H9 (cell line): ENCODE measurements at regions not wholly inside any gene's neighbourhood (a gene's known extent, or its start where the extent isn't known, plus 50 kb on each side); places are given as distances from the start of the nearest gene placed in this dataset.

ENCODE experiments used
- DNase-seq: peaks from one replicate; pipeline ENCODE4 v3.0.0-alpha.2; 2017
- H2AFZ ChIP-seq: one replicate; pipeline ENCODE4 v1.6.1; 2013; ENCODE audit warnings: mild to moderate bottlenecking, low read length, control low read depth, moderate library complexity
- H2AK5ac ChIP-seq: 2 replicates; pipeline ENCODE4 v1.6.1; 2013; ENCODE audit warnings: low read length, control low read depth, mixed read lengths; ENCODE audit not compliant: insufficient read length
- H2BK120ac ChIP-seq: one replicate; pipeline ENCODE4 v1.6.1; 2013; ENCODE audit warnings: low read depth, mild to moderate bottlenecking, low read length, control low read depth, inconsistent platforms; ENCODE audit not compliant: poor library complexity, severe bottlenecking
- H2BK12ac ChIP-seq: 2 replicates; pipeline ENCODE4 v1.6.1; 2013; ENCODE audit warnings: low read length, control low read depth, mixed read lengths, low read depth; ENCODE audit not compliant: insufficient read length
- H2BK15ac ChIP-seq: 2 replicates; pipeline ENCODE4 v1.6.1; 2013; ENCODE audit warnings: low read depth, low read length, control low read depth
- H2BK20ac ChIP-seq: one replicate; pipeline ENCODE4 v1.6.1; 2013; ENCODE audit warnings: low read depth, mild to moderate bottlenecking, low read length, control low read depth, inconsistent platforms; ENCODE audit not compliant: poor library complexity, severe bottlenecking
- H2BK5ac ChIP-seq: 2 replicates; pipeline ENCODE4 v1.6.1; 2013; ENCODE audit warnings: low read length, control low read depth, mixed read lengths; ENCODE audit not compliant: insufficient read length
- H3K14ac ChIP-seq: 2 replicates; pipeline ENCODE4 v1.6.1; 2013; ENCODE audit warnings: low read length, control low read depth; ENCODE audit not compliant: insufficient read depth
- H3K18ac ChIP-seq: 2 replicates; pipeline ENCODE4 v1.6.1; 2013; ENCODE audit warnings: low read depth, mild to moderate bottlenecking, mixed read lengths, low read length, control low read depth; ENCODE audit not compliant: insufficient read length
- H3K23ac ChIP-seq: 2 replicates; pipeline ENCODE4 v1.6.1; 2013; ENCODE audit warnings: low read length, control low read depth, mixed read lengths, low read depth; ENCODE audit not compliant: insufficient read length
- H3K23me2 ChIP-seq: 2 replicates; pipeline ENCODE4 v1.6.1; 2013; ENCODE audit warnings: low read depth, mild to moderate bottlenecking, mixed read lengths, low read length, control low read depth; ENCODE audit not compliant: insufficient read length, poor library complexity, severe bottlenecking
- H3K27ac ChIP-seq: 2 replicates; pipeline ENCODE4 v1.5.1; 2013; ENCODE audit warnings: low read length, control low read depth, mixed read lengths, low read depth; ENCODE audit not compliant: insufficient read length
- H3K27me3 ChIP-seq: 2 replicates; pipeline ENCODE4 v1.6.1; 2013; ENCODE audit warnings: low read length, control low read depth, inconsistent platforms; ENCODE audit not compliant: insufficient read depth
- H3K4ac ChIP-seq: 2 replicates; pipeline ENCODE4 v1.6.1; 2013; ENCODE audit warnings: low read depth, mild to moderate bottlenecking, control low read depth, inconsistent platforms, low read length, moderate library complexity
- H3K4me1 ChIP-seq: 2 replicates; pipeline ENCODE4 v1.6.1; 2013; ENCODE audit warnings: low read length, control low read depth, inconsistent platforms; ENCODE audit not compliant: insufficient read depth
- H3K4me2 ChIP-seq: 2 replicates; pipeline ENCODE4 v1.6.1; 2013; ENCODE audit warnings: low read length, control low read depth, mixed read lengths; ENCODE audit not compliant: insufficient read length, insufficient read depth
- H3K56ac ChIP-seq: 2 replicates; pipeline ENCODE4 v1.6.1; 2013; ENCODE audit warnings: low read depth, mild to moderate bottlenecking, mixed read lengths, low read length, control low read depth; ENCODE audit not compliant: insufficient read length
- H3K79me1 ChIP-seq: 2 replicates; pipeline ENCODE4 v1.6.1; 2013; ENCODE audit warnings: low read depth, mild to moderate bottlenecking, moderate library complexity, low read length, control low read depth, inconsistent platforms; ENCODE audit not compliant: insufficient read depth, poor library complexity, severe bottlenecking
- H3K79me2 ChIP-seq: 2 replicates; pipeline ENCODE4 v1.6.1; 2013; ENCODE audit warnings: low read length, control low read depth, inconsistent platforms; ENCODE audit not compliant: insufficient read depth
- H3K9ac ChIP-seq: 2 replicates; pipeline ENCODE4 v1.6.1; 2013; ENCODE audit warnings: low read length, control low read depth, mixed read lengths; ENCODE audit not compliant: insufficient read length; ENCODE audit errors: extremely low read depth
- H3K9me3 ChIP-seq: one replicate; pipeline ENCODE4 v1.6.1; 2013; ENCODE audit warnings: low read depth, low read length, inconsistent platforms; ENCODE audit not compliant: control insufficient read depth
- H3T11ph ChIP-seq: one replicate; pipeline ENCODE4 v1.6.1; 2013; ENCODE audit warnings: mild to moderate bottlenecking, low read length, control low read depth, inconsistent platforms
- H4K20me1 ChIP-seq: one replicate; pipeline ENCODE4 v1.6.1; 2013; ENCODE audit not compliant: control insufficient read depth, insufficient read length, insufficient read depth
- H4K5ac ChIP-seq: 2 replicates; pipeline ENCODE4 v1.6.1; 2013; ENCODE audit warnings: low read depth, mild to moderate bottlenecking, mixed read lengths, low read length, control low read depth; ENCODE audit not compliant: insufficient read length
- H4K8ac ChIP-seq: replicated peaks from 2 replicates; pipeline ENCODE4 v1.6.1; 2013; ENCODE audit warnings: low read length, control low read depth, mixed read lengths, low read depth; ENCODE audit not compliant: insufficient read length
- H4K91ac ChIP-seq: 2 replicates; pipeline ENCODE4 v1.6.1; 2013; ENCODE audit warnings: low read depth, mild to moderate bottlenecking, moderate library complexity, mixed read lengths, low read length, control low read depth; ENCODE audit not compliant: insufficient read length
- H3K27ac Mint-ChIP-seq, 3 experiments: 2 replicates in 2 of 3; 3 replicates in 1 of 3; pipeline ENCODE4 v1.8.0; 2020 to 2021; ENCODE audit warnings: mixed read lengths in 3 of 3, mild to moderate bottlenecking in 1 of 3, moderate library complexity in 1 of 3
- H3K27me3 Mint-ChIP-seq: 2 replicates; pipeline ENCODE4 v1.8.0; 2021; ENCODE audit warnings: low read depth, mild to moderate bottlenecking, moderate library complexity, mixed read lengths
- H3K36me3 Mint-ChIP-seq, 3 experiments: 2 replicates in 2 of 3; 3 replicates in 1 of 3; pipeline ENCODE4 v1.8.0; 2020 to 2021; ENCODE audit warnings: low read depth in 3 of 3, mixed read lengths in 3 of 3; ENCODE audit not compliant: insufficient read depth in 1 of 3
- H3K4me1 Mint-ChIP-seq, 2 experiments: 2 replicates each; pipeline ENCODE4 v1.8.0; 2020; ENCODE audit warnings: mixed read lengths in 2 of 2
- H3K4me3 Mint-ChIP-seq, 2 experiments: 2 replicates in 1 of 2; 3 replicates in 1 of 2; pipeline ENCODE4 v1.8.0; 2020 to 2021; ENCODE audit warnings: mild to moderate bottlenecking in 2 of 2, mixed read lengths in 2 of 2, moderate library complexity in 1 of 2
- H3K9me3 Mint-ChIP-seq, 2 experiments: 2 replicates in 1 of 2; 3 replicates in 1 of 2; pipeline ENCODE4 v1.8.0; 2020; ENCODE audit warnings: mild to moderate bottlenecking in 2 of 2, mixed read lengths in 2 of 2, moderate library complexity in 1 of 2
- WGBS: extraction: QIAGEN DNeasy Blood & Tissue Kit; methylation state at CpG from one replicate; pipeline ENCODE4 v1.1.7; 2013; ENCODE audit warnings: missing lambda C conversion rate, low lambda C conversion rate, mixed read lengths; ENCODE audit not compliant: insufficient read length; ENCODE audit errors: extremely low coverage; 5-methylcytosine and 5-hydroxymethylcytosine counted together
- TF ChIP-seq, protein P1 (sequence below): fragments of 200-600 bp; sonication (generic); conservative IDR thresholded peaks from 3 replicates; pipeline ENCODE4 v1.8.0; 2021; ENCODE audit warnings: antibody characterized with exemption, mild to moderate bottlenecking

DNA sequence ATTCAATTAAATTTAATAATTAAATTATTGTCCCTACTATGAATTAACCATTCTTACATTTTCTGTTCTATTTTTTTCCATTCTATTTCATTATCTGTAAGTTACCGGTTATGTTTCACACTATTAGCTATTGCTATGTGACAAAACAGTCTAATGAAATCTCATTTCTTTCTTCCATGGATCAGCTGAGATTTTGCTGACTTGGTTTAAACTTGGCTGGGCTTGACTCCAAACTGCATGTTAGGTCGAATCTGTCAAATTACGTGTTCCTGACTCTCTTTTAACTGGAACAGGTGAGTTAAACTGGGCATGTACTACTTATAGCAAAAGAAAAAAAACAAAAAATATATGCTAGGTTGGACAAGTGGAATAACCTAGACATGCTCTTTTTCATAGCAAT, 1464.4 kb downstream of the OLFM4 start:
- Mint-ChIP-seq H3K4me3 (no peak overlapping the region), H3K36me3 (peaks cover 0 to 14% (median 0%) of the 10 kb centered on the region in 3 experiments; a peak in 3 of 7 replicates), H3K4me1 (peaks cover 4 to 10% of the 10 kb centered on the region in 2 experiments; a peak in 2 of 4 replicates), H3K27me3 (no peaks in the 10 kb centered on the region), H3K27ac (no peak overlapping the region), H3K9me3 (peaks cover 0 to 4% of the 10 kb centered on the region in 2 experiments; a peak in 2 of 5 replicates)
- Histone ChIP-seq H3K27ac (no peak overlapping the region), H3K9ac (no peak overlapping the region), H3K9me3 (no peaks in the 10 kb centered on the region), H2AFZ (no peak overlapping the region), H3K23ac (no peak overlapping the region), H4K20me1 (no peaks in the 10 kb centered on the region), H2BK15ac (no peak overlapping the region), H3K79me1 (no peaks in the 10 kb centered on the region), H2BK20ac (no peak overlapping the region), H2AK5ac (no peak overlapping the region), H3K4me1 (no peaks in the 10 kb centered on the region), H3K79me2 (no peaks in the 10 kb centered on the region), H4K5ac (no peak overlapping the region), H2BK12ac (no peak overlapping the region), H4K8ac (no peak overlapping the region), H4K91ac (no peak overlapping the region), H3K18ac (no peak overlapping the region), H3K56ac (no peak overlapping the region), H3K27me3 (no peaks in the 10 kb centered on the region), H2BK5ac (no peak overlapping the region), H3K4me2 (no peak overlapping the region), H2BK120ac (no peak overlapping the region), H3T11ph (no peak overlapping the region), H3K23me2 (no peaks in the 10 kb centered on the region), H3K4ac (no peak overlapping the region), H3K14ac (no peak overlapping the region)
- TF ChIP-seq, protein P1, sequence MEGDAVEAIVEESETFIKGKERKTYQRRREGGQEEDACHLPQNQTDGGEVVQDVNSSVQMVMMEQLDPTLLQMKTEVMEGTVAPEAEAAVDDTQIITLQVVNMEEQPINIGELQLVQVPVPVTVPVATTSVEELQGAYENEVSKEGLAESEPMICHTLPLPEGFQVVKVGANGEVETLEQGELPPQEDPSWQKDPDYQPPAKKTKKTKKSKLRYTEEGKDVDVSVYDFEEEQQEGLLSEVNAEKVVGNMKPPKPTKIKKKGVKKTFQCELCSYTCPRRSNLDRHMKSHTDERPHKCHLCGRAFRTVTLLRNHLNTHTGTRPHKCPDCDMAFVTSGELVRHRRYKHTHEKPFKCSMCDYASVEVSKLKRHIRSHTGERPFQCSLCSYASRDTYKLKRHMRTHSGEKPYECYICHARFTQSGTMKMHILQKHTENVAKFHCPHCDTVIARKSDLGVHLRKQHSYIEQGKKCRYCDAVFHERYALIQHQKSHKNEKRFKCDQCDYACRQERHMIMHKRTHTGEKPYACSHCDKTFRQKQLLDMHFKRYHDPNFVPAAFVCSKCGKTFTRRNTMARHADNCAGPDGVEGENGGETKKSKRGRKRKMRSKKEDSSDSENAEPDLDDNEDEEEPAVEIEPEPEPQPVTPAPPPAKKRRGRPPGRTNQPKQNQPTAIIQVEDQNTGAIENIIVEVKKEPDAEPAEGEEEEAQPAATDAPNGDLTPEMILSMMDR, result no peak
- DNase-seq, result no peak
- no CpG with 5 or more reads among the region's 3 CpGs for WGBS
